Breast epithelium (tissue), 3 donors: ENCODE measurements at regions not wholly inside any gene's neighbourhood (a gene's known extent, or its start where the extent isn't known, plus 50 kb on each side); places are given as distances from the start of the nearest gene placed in this dataset.

Experiments
- POLR2A ChIP-seq: fragments of 450-650 bp; IDR thresholded peaks from one replicate; pipeline ENCODE4 v1.6.1; 2016; ENCODE audit warnings: antibody characterized with exemption, mild to moderate bottlenecking, moderate library complexity
- TF ChIP-seq, protein P1 (sequence below), 3 donors: fragments of 450-650 bp; IDR thresholded peaks; one replicate each; pipeline ENCODE4 v1.5.1; 2016 to 2017; ENCODE audit warnings: antibody characterized with exemption in 3 of 3, mild to moderate bottlenecking in 3 of 3, moderate library complexity in 3 of 3

- TF ChIP-seq, protein P1, sequence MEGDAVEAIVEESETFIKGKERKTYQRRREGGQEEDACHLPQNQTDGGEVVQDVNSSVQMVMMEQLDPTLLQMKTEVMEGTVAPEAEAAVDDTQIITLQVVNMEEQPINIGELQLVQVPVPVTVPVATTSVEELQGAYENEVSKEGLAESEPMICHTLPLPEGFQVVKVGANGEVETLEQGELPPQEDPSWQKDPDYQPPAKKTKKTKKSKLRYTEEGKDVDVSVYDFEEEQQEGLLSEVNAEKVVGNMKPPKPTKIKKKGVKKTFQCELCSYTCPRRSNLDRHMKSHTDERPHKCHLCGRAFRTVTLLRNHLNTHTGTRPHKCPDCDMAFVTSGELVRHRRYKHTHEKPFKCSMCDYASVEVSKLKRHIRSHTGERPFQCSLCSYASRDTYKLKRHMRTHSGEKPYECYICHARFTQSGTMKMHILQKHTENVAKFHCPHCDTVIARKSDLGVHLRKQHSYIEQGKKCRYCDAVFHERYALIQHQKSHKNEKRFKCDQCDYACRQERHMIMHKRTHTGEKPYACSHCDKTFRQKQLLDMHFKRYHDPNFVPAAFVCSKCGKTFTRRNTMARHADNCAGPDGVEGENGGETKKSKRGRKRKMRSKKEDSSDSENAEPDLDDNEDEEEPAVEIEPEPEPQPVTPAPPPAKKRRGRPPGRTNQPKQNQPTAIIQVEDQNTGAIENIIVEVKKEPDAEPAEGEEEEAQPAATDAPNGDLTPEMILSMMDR (IDR thresholded peaks at IDR 0.05): no peak
- no peak for TF ChIP-seq POLR2A
Measured at GRCh38 chr7:117962366-117962994, 89.2 kb upstream of the CTTNBP2 start.
